Liver (tissue), 3 donors: ENCODE measurements at regions not wholly inside any gene's neighbourhood (a gene's known extent, or its start where the extent isn't known, plus 50 kb on each side); places are given as distances from the start of the nearest gene placed in this dataset.

Experiments
- ATF3 ChIP-seq: IDR thresholded peaks from 2 replicates; pipeline ENCODE4 v1.6.1; 2016; ENCODE audit warnings: antibody characterized with exemption
- CTCF ChIP-seq: fragments of 150-350 bp; IDR thresholded peaks from 2 replicates; pipeline ENCODE4 v1.5.1; 2017; ENCODE audit warnings: improper control_type of control experiment, low read depth, low read length; ENCODE audit not compliant: missing input control
- EGR1 ChIP-seq, 2 donors: IDR thresholded peaks; 2 replicates each; pipeline ENCODE4 v1.6.1; 2016 to 2018; ENCODE audit warnings: antibody characterized with exemption in 2 of 2, low read depth in 2 of 2
- GABPA ChIP-seq, 2 donors: IDR thresholded peaks in 1 of 2; conservative IDR thresholded peaks in 1 of 2; 2 replicates each; pipeline ENCODE4 v1.6.1; 2016; ENCODE audit warnings: antibody characterized with exemption in 2 of 2, mild to moderate bottlenecking in 1 of 2, moderate library complexity in 1 of 2
- JUND ChIP-seq, 2 donors: IDR thresholded peaks; 2 replicates each; pipeline ENCODE4 v1.6.1; 2016; ENCODE audit warnings: antibody characterized with exemption in 2 of 2
- MAX ChIP-seq: IDR thresholded peaks from 2 replicates; pipeline ENCODE4 v1.6.1; 2016; ENCODE audit warnings: antibody characterized with exemption
- RAD21 ChIP-seq, 2 donors: IDR thresholded peaks; 2 replicates each; pipeline ENCODE4 v1.6.1; 2016; ENCODE audit warnings: antibody characterized with exemption in 2 of 2, mild to moderate bottlenecking in 2 of 2
- REST ChIP-seq: IDR thresholded peaks from 2 replicates; pipeline ENCODE4 v1.6.1; 2016; ENCODE audit warnings: antibody characterized with exemption, mild to moderate bottlenecking
- SP1 ChIP-seq: IDR thresholded peaks from 2 replicates; pipeline ENCODE4 v1.6.1; 2018; ENCODE audit warnings: antibody characterized with exemption, mild to moderate bottlenecking
- TAF1 ChIP-seq: conservative IDR thresholded peaks from 2 replicates; pipeline ENCODE4 v1.6.1; 2016; ENCODE audit warnings: antibody characterized with exemption, mild to moderate bottlenecking
- YY1 ChIP-seq: IDR thresholded peaks from 2 replicates; pipeline ENCODE4 v1.6.1; 2016; ENCODE audit warnings: antibody characterized with exemption, mild to moderate bottlenecking
- ZBTB33 ChIP-seq: IDR thresholded peaks from 2 replicates; pipeline ENCODE4 v1.6.1; 2016; ENCODE audit warnings: antibody characterized with exemption
- donor health status: healthy.
- donor health status: healthy.

- peak; percentile 52 for TF ChIP-seq CTCF
- no peak for TF ChIP-seq REST
- TF ChIP-seq TAF1, result no peak
- TF ChIP-seq ZBTB33, result no peak
- TF ChIP-seq MAX, result no peak
- TF ChIP-seq RAD21 (IDR thresholded peaks at IDR 0.05), result peak; percentile 85 to 90
- TF ChIP-seq ATF3, result no peak
- TF ChIP-seq EGR1 (IDR thresholded peaks at IDR 0.05; ENCODE audit: low read depth in 2 of 2), result no peak
- TF ChIP-seq GABPA (IDR thresholded peaks at IDR 0.05 in 1 of 2, conservative IDR thresholded peaks at IDR 0.05 in 1 of 2), result no peak
- TF ChIP-seq SP1, result no peak
- no peak for TF ChIP-seq JUND (IDR thresholded peaks at IDR 0.05)
- no peak for TF ChIP-seq YY1
These were observed 277.6 kb upstream of the ADAMTS16 start for GRCh38 chr5:4862500-4862899.
